Prostate gland (tissue), 2 donors: ENCODE measurements at regions not wholly inside any gene's neighbourhood (a gene's known extent, or its start where the extent isn't known, plus 50 kb on each side); places are given as distances from the start of the nearest gene placed in this dataset.

Experiments
- POLR2A ChIP-seq: fragments of 450-650 bp; IDR thresholded peaks from one replicate; pipeline ENCODE4 v1.6.1; 2016; ENCODE audit warnings: antibody characterized with exemption, mild to moderate bottlenecking
- POLR2AphosphoS5 ChIP-seq: sonication (generic); formaldehyde crosslinking; IDR thresholded peaks from one replicate; pipeline ENCODE4 v1.6.1; 2017; ENCODE audit warnings: antibody characterized with exemption
- TF ChIP-seq, protein P1 (sequence below), 4 experiments: fragments of 200-600 bp in 2 of 4; fragments of 450-650 bp in 2 of 4; sonication (generic) in 2 of 4; IDR thresholded peaks; 1 replicate in 3 of 4; 2 replicates in 1 of 4; pipeline ENCODE4 v1.5.1; 2016 to 2019; ENCODE audit warnings: antibody characterized with exemption in 4 of 4, mild to moderate bottlenecking in 2 of 4, moderate library complexity in 2 of 4

GRCh38 chr7:41793556-41793955, 90.7 kb upstream of the INHBA start:
- TF ChIP-seq, protein P1, sequence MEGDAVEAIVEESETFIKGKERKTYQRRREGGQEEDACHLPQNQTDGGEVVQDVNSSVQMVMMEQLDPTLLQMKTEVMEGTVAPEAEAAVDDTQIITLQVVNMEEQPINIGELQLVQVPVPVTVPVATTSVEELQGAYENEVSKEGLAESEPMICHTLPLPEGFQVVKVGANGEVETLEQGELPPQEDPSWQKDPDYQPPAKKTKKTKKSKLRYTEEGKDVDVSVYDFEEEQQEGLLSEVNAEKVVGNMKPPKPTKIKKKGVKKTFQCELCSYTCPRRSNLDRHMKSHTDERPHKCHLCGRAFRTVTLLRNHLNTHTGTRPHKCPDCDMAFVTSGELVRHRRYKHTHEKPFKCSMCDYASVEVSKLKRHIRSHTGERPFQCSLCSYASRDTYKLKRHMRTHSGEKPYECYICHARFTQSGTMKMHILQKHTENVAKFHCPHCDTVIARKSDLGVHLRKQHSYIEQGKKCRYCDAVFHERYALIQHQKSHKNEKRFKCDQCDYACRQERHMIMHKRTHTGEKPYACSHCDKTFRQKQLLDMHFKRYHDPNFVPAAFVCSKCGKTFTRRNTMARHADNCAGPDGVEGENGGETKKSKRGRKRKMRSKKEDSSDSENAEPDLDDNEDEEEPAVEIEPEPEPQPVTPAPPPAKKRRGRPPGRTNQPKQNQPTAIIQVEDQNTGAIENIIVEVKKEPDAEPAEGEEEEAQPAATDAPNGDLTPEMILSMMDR (IDR thresholded peaks at IDR 0.05): no peak
- TF ChIP-seq POLR2A: no peak
- no peak for TF ChIP-seq POLR2AphosphoS5
